ENCODE measurements at regions not wholly inside any gene's neighbourhood (a gene's known extent, or its start where the extent isn't known, plus 50 kb on each side); places are given as distances from the start of the nearest gene placed in this dataset.

- DNase-seq, result no peak
These were observed 382.1 kb upstream of the TBL1XR1 start for GRCh38 chr3:177579419-177579818.

GRCh38 chr3:177580437-177580836 lies 383.2 kb upstream of the TBL1XR1 start:
- no peak for DNase-seq

GRCh38 chr3:177585271-177585670 lies 388.0 kb upstream of the TBL1XR1 start:
- DNase-seq, result no peak

GRCh38 chr3:177589041-177589650 lies 391.9 kb upstream of the TBL1XR1 start:
- no peak for DNase-seq

GRCh38 chr3:177589911-177590381 lies 392.7 kb upstream of the TBL1XR1 start:
- DNase-seq, result no peak

GRCh38 chr3:177590826-177591225 lies 393.5 kb upstream of the TBL1XR1 start:
- DNase-seq, result no peak

GRCh38 chr3:177591379-177591778 lies 394.1 kb upstream of the TBL1XR1 start:
- no peak for DNase-seq

- no peak for DNase-seq
These were observed 396.8 kb upstream of the TBL1XR1 start for GRCh38 chr3:177594096-177594495.

GRCh38 chr3:177595530-177596188 lies 398.4 kb upstream of the TBL1XR1 start:
- no peak for DNase-seq

- no peak for DNase-seq
These were observed 399.1 kb upstream of the TBL1XR1 start for GRCh38 chr3:177596248-177596815.

- no peak for DNase-seq
These were observed 399.6 kb upstream of the TBL1XR1 start for GRCh38 chr3:177596816-177597271.

- peak in 1 of 2 donors; percentile 22 for DNase-seq
These were observed 400.2 kb upstream of the TBL1XR1 start for GRCh38 chr3:177597311-177598096.

- DNase-seq, result no peak
These were observed 401.0 kb upstream of the TBL1XR1 start for GRCh38 chr3:177598097-177598833.

- no peak for DNase-seq
These were observed 402.0 kb upstream of the TBL1XR1 start for GRCh38 chr3:177599326-177599725.

- no peak for DNase-seq
These were observed 402.6 kb upstream of the TBL1XR1 start for GRCh38 chr3:177599837-177600236.

GRCh38 chr3:177600411-177600810 lies 403.1 kb upstream of the TBL1XR1 start:
- no peak for DNase-seq

GRCh38 chr3:177601152-177601551 lies 403.9 kb upstream of the TBL1XR1 start:
- DNase-seq, result no peak

GRCh38 chr3:177602601-177603147 lies 405.4 kb upstream of the TBL1XR1 start:
- no peak for DNase-seq

GRCh38 chr3:177603148-177603603 lies 405.9 kb upstream of the TBL1XR1 start:
- DNase-seq, result no peak

GRCh38 chr3:177604181-177604580 lies 406.9 kb upstream of the TBL1XR1 start:
- DNase-seq, result no peak

GRCh38 chr3:177606891-177607290 lies 409.6 kb upstream of the TBL1XR1 start:
- DNase-seq, result no peak

- no peak for DNase-seq
These were observed 410.3 kb upstream of the TBL1XR1 start for GRCh38 chr3:177607589-177607988.
